HEK293 (cell line): ENCODE measurements at regions not wholly inside any gene's neighbourhood (a gene's known extent, or its start where the extent isn't known, plus 50 kb on each side); places are given as distances from the start of the nearest gene placed in this dataset.

Experiments used
- CTCF ChIA-PET: fragments of 350-600 bp; formaldehyde crosslinking; extraction: SDS; loops from one replicate; lab custom pipeline; 2021; ENCODE audit warnings: antibody characterized with exemption; lab: Yijun Ruan, JAX
- POLR2A ChIA-PET: fragments of 300-600 bp; formaldehyde crosslinking; extraction: SDS; loops from one replicate; lab custom pipeline; 2020; ENCODE audit warnings: antibody characterized with exemption, inconsistent platforms; lab: Yijun Ruan, JAX
- H3K27ac ChIP-seq: fragments of 200-500 bp; sonication (Bioruptor generic); 2 replicates; pipeline ENCODE4 v1.5.1; 2014; ENCODE audit warnings: low read depth, low read length, control low read depth, inconsistent platforms; ENCODE audit errors: extremely low read depth
- H3K36me3 ChIP-seq, 2 experiments: fragments of 200-500 bp in 1 of 2; sonication (Bioruptor generic) in 1 of 2; 1 replicate in 1 of 2; 2 replicates in 1 of 2; pipeline ENCODE4 v1.5.1; 2014 to 2017; ENCODE audit warnings: inconsistent platforms in 2 of 2, low read length in 2 of 2; ENCODE audit not compliant: control insufficient read depth in 2 of 2, insufficient read depth in 1 of 2
- H3K4me1 ChIP-seq: fragments of 200-500 bp; sonication (Bioruptor generic); 2 replicates; pipeline ENCODE4 v1.5.1; 2014; ENCODE audit warnings: mild to moderate bottlenecking, low read length, inconsistent platforms; ENCODE audit not compliant: control insufficient read depth, insufficient read depth
- H3K4me3 ChIP-seq: 2 replicates; pipeline ENCODE4 v1.5.1; 2011; ENCODE audit warnings: low read depth, mild to moderate bottlenecking, control low read depth, low read length, moderate library complexity
- H3K9me3 ChIP-seq: fragments of 200-500 bp; sonication (Bioruptor generic); 2 replicates; pipeline ENCODE4 v1.5.1; 2014; ENCODE audit warnings: low read depth, low read length, inconsistent platforms; ENCODE audit not compliant: control insufficient read depth, insufficient read depth
- KLF16 ChIP-seq: fragments of 450-650 bp; formaldehyde crosslinking; IDR thresholded peaks from 2 replicates; pipeline ENCODE4 v1.5.1; 2017; ENCODE audit warnings: missing biosample characterization, missing genetic modification characterization
- KLF7 ChIP-seq: fragments of 450-650 bp; formaldehyde crosslinking; IDR thresholded peaks from 2 replicates; pipeline ENCODE4 v1.5.1; 2016; ENCODE audit warnings: missing biosample characterization, missing genetic modification characterization, borderline replicate concordance
- RBAK ChIP-seq: fragments of 450-650 bp; formaldehyde crosslinking; IDR thresholded peaks from 2 replicates; pipeline ENCODE4 v1.5.1; 2016; ENCODE audit warnings: missing biosample characterization, missing genetic modification characterization
- ZBTB7A ChIP-seq: fragments of 450-650 bp; formaldehyde crosslinking; IDR thresholded peaks from 2 replicates; pipeline ENCODE4 v1.5.1; 2016; ENCODE audit warnings: low read depth, missing biosample characterization, missing genetic modification characterization
- ZIC2 ChIP-seq: fragments of 450-650 bp; formaldehyde crosslinking; IDR thresholded peaks from 2 replicates; pipeline ENCODE4 v1.5.1; 2016; ENCODE audit warnings: missing biosample characterization, missing genetic modification characterization
- ZNF302 ChIP-seq: fragments of 450-650 bp; formaldehyde crosslinking; IDR thresholded peaks from 2 replicates; pipeline ENCODE4 v1.5.1; 2016; ENCODE audit warnings: missing biosample characterization, missing genetic modification characterization, low read depth
- ZNF311 ChIP-seq: fragments of 450-650 bp; formaldehyde crosslinking; IDR thresholded peaks from 2 replicates; pipeline ENCODE4 v1.5.1; 2017; ENCODE audit warnings: missing biosample characterization, missing genetic modification characterization, borderline replicate concordance
- ZNF658 ChIP-seq: fragments of 450-650 bp; formaldehyde crosslinking; IDR thresholded peaks from 2 replicates; pipeline ENCODE4; 2016; ENCODE audit warnings: missing biosample characterization, missing genetic modification characterization
- ZNF701 ChIP-seq: fragments of 450-650 bp; formaldehyde crosslinking; IDR thresholded peaks from 2 replicates; pipeline ENCODE4 v1.5.1; 2016; ENCODE audit warnings: missing biosample characterization, missing genetic modification characterization
- ZSCAN23 ChIP-seq: fragments of 450-650 bp; formaldehyde crosslinking; IDR thresholded peaks from 2 replicates; pipeline ENCODE4 v1.5.1; 2016; ENCODE audit warnings: missing biosample characterization, missing genetic modification characterization
- ZSCAN30 ChIP-seq: fragments of 450-650 bp; IDR thresholded peaks from 2 replicates; pipeline ENCODE4 v1.5.1; 2018; ENCODE audit warnings: missing biosample characterization, mild to moderate bottlenecking, missing genetic modification characterization, moderate library complexity
- TF ChIP-seq, protein P1 (sequence below): fragments of 450-650 bp; formaldehyde crosslinking; IDR thresholded peaks from 2 replicates; pipeline ENCODE4 v1.5.1; 2016; ENCODE audit warnings: missing biosample characterization, missing genetic modification characterization
- TF ChIP-seq, protein P2 (sequence below): fragments of 450-650 bp; formaldehyde crosslinking; IDR thresholded peaks from 2 replicates; pipeline ENCODE4 v1.5.1; 2016; ENCODE audit warnings: missing biosample characterization, missing genetic modification characterization
- TF ChIP-seq, protein P3 (sequence below): fragments of 450-650 bp; formaldehyde crosslinking; IDR thresholded peaks from 2 replicates; pipeline ENCODE4 v1.5.1; 2016; ENCODE audit warnings: missing biosample characterization, missing genetic modification characterization
- TF ChIP-seq, protein P4 (sequence below): fragments of 450-650 bp; formaldehyde crosslinking; IDR thresholded peaks from 2 replicates; pipeline ENCODE4 v1.5.1; 2017; ENCODE audit warnings: missing biosample characterization, missing genetic modification characterization
- TF ChIP-seq, protein P5 (sequence below): fragments of 450-650 bp; formaldehyde crosslinking; IDR thresholded peaks from 2 replicates; pipeline ENCODE4 v1.5.1; 2017; ENCODE audit warnings: missing biosample characterization, missing genetic modification characterization
- TF ChIP-seq, protein P6 (sequence below): fragments of 450-650 bp; formaldehyde crosslinking; IDR thresholded peaks from 2 replicates; pipeline ENCODE4; 2016; ENCODE audit warnings: missing biosample characterization, missing genetic modification characterization

DNA sequence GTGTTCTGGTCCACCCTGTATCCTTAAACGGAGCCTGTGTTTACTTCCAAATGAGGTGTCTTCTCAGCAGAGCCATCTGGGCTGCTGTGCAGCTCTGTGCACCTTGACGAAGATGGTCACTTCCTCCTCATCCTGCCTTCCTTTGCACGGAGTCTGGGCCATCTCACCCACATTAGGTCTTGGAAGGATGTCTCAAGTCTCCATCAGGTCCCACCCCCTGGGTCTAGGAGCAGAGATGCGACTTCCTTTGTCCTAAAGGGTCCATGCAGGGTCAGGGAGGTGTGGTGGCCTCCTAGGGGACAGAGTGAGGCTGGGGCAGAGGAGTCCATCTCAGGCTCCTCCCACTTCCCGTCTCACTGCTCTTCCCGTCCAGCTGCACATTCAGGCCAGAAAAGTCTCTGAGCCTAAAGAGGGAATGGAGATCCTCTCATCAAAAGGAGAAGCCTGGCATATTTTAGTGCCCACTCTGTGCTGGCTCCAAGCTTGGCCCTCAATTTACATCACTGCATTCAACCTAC, 209.2 kb downstream of the MATN1 start:
- ChIA-PET CTCF (no interaction called here), POLR2A (no interaction called here)
- Histone ChIP-seq H3K9me3 (no peaks in the 10 kb centered on the region), H3K36me3 (no peaks in the 10 kb centered on the region), H3K4me1 (no peaks in the 10 kb centered on the region), H3K27ac (no peak overlapping the region), H3K4me3 (no peak overlapping the region)
- TF ChIP-seq ZIC2 (tag by site-specific recombination) (no peak), KLF16 (no peak), ZNF302 (tag by site-specific recombination) (no peak), ZNF658 (tag by site-specific recombination) (no peak), KLF7 (tag by site-specific recombination) (no peak), ZNF701 (tag by site-specific recombination) (no peak), ZBTB7A (tag by site-specific recombination) (no peak), ZNF311 (no peak), ZSCAN30 (tag by site-specific recombination) (no peak), ZSCAN23 (no peak), RBAK (tag by site-specific recombination) (no peak)
- TF ChIP-seq, protein P1, sequence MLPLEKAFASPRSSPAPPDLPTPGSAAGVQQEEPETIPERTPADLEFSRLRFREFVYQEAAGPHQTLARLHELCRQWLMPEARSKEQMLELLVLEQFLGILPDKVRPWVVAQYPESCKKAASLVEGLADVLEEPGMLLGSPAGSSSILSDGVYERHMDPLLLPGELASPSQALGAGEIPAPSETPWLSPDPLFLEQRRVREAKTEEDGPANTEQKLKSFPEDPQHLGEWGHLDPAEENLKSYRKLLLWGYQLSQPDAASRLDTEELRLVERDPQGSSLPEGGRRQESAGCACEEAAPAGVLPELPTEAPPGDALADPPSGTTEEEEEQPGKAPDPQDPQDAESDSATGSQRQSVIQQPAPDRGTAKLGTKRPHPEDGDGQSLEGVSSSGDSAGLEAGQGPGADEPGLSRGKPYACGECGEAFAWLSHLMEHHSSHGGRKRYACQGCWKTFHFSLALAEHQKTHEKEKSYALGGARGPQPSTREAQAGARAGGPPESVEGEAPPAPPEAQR = no peak
- TF ChIP-seq, protein P2, sequence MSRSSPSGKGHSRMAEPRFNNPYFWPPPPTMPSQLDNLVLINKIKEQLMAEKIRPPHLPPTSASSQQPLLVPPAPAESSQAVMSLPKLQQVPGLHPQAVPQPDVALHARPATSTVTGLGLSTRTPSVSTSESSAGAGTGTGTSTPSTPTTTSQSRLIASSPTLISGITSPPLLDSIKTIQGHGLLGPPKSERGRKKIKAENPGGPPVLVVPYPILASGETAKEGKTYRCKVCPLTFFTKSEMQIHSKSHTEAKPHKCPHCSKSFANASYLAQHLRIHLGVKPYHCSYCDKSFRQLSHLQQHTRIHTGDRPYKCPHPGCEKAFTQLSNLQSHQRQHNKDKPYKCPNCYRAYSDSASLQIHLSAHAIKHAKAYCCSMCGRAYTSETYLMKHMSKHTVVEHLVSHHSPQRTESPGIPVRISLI (tag by site-specific recombination) = no peak
- TF ChIP-seq, protein P3, sequence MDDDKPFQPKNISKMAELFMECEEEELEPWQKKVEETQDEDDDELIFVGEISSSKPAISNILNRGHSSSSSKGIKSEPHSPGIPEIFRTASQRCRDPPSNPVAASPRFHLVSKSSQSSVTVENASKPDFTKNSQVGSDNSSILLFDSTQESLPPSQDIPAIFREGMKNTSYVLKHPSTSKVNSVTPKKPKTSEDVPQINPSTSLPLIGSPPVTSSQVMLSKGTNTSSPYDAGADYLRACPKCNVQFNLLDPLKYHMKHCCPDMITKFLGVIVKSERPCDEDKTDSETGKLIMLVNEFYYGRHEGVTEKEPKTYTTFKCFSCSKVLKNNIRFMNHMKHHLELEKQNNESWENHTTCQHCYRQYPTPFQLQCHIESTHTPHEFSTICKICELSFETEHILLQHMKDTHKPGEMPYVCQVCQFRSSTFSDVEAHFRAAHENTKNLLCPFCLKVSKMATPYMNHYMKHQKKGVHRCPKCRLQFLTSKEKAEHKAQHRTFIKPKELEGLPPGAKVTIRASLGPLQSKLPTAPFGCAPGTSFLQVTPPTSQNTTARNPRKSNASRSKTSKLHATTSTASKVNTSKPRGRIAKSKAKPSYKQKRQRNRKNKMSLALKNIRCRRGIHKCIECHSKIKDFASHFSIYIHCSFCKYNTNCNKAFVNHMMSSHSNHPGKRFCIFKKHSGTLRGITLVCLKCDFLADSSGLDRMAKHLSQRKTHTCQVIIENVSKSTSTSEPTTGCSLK (tag by site-specific recombination) = no peak
- TF ChIP-seq, protein P4, sequence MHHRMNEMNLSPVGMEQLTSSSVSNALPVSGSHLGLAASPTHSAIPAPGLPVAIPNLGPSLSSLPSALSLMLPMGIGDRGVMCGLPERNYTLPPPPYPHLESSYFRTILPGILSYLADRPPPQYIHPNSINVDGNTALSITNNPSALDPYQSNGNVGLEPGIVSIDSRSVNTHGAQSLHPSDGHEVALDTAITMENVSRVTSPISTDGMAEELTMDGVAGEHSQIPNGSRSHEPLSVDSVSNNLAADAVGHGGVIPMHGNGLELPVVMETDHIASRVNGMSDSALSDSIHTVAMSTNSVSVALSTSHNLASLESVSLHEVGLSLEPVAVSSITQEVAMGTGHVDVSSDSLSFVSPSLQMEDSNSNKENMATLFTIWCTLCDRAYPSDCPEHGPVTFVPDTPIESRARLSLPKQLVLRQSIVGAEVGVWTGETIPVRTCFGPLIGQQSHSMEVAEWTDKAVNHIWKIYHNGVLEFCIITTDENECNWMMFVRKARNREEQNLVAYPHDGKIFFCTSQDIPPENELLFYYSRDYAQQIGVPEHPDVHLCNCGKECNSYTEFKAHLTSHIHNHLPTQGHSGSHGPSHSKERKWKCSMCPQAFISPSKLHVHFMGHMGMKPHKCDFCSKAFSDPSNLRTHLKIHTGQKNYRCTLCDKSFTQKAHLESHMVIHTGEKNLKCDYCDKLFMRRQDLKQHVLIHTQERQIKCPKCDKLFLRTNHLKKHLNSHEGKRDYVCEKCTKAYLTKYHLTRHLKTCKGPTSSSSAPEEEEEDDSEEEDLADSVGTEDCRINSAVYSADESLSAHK (tag by site-specific recombination) = no peak
- TF ChIP-seq, protein P5, sequence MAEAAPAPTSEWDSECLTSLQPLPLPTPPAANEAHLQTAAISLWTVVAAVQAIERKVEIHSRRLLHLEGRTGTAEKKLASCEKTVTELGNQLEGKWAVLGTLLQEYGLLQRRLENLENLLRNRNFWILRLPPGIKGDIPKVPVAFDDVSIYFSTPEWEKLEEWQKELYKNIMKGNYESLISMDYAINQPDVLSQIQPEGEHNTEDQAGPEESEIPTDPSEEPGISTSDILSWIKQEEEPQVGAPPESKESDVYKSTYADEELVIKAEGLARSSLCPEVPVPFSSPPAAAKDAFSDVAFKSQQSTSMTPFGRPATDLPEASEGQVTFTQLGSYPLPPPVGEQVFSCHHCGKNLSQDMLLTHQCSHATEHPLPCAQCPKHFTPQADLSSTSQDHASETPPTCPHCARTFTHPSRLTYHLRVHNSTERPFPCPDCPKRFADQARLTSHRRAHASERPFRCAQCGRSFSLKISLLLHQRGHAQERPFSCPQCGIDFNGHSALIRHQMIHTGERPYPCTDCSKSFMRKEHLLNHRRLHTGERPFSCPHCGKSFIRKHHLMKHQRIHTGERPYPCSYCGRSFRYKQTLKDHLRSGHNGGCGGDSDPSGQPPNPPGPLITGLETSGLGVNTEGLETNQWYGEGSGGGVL (tag by site-specific recombination) = no peak
- TF ChIP-seq, protein P6, sequence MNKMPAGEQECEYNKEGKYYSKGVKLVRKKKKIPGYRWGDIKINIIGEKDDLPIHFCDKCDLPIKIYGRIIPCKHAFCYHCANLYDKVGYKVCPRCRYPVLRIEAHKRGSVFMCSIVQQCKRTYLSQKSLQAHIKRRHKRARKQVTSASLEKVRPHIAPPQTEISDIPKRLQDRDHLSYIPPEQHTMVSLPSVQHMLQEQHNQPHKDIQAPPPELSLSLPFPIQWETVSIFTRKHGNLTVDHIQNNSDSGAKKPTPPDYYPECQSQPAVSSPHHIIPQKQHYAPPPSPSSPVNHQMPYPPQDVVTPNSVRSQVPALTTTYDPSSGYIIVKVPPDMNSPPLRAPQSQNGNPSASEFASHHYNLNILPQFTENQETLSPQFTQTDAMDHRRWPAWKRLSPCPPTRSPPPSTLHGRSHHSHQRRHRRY (tag by site-specific recombination) = no peak
